ENCODE measurements at regions not wholly inside any gene's neighbourhood (a gene's known extent, or its start where the extent isn't known, plus 50 kb on each side); places are given as distances from the start of the nearest gene placed in this dataset.
"Not testable (repeated sequence)": the region's sequence is repeated elsewhere in the genome, so short reads cannot be mapped to it uniquely, and the experiment has no call there.

DNA sequence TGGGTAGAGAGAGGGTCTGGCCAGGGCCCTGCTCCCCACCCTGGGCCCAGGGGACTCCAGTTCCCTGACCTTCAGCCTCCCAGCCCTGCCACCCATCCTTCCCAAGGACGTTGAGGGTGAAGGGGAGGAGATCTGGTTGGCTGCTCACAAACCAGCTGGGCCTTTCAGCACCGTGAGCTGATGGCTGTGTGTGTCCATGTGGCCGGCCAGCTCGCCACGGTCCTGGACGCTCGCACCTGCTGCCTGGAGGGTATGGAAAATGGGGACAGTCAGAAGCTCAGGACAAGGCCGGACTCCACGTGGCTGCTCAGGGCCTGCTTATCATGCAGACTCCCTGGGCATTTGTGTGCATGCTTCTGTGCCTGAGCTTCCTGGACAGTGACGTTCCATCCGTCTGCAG, 110.3 kb downstream of the NPIPB11 start:
- DNase-seq (ENCODE audit: low read depth in 2 of 2): not testable (repeated sequence)

- not testable (repeated sequence) for DNase-seq (ENCODE audit: low read depth in 2 of 2)
Observed at GRCh38 chr16:29294951-29295795, 111.3 kb downstream of the NPIPB11 start.

DNA sequence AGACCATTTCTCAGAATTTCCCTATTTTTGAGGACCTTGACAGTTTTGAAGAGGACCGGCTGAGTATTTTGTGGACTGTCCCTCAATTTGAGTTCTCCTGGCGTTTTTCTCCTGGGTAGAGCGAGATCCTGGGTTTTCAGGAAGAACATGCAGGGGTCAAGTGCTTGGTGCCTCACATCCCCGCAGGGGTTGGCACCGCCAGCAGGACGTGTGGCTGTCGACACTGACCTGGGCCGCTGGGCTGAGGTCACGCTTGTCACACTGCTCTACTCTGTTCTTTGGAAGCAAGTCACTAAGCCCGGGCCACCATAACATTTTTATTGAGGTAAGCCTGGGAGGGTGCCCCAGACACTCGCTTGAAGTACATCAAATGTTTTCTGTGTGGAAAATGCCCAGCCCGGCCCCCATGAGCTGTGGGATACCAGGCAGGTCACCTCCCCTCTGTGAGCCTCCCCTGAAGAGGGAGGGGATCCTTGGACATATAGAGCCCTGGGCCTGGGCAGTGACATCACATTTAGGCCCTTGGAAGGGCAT, 112.0 kb downstream of the NPIPB11 start:
- DNase-seq (ENCODE audit: low read depth in 2 of 2): not testable (repeated sequence)

DNA sequence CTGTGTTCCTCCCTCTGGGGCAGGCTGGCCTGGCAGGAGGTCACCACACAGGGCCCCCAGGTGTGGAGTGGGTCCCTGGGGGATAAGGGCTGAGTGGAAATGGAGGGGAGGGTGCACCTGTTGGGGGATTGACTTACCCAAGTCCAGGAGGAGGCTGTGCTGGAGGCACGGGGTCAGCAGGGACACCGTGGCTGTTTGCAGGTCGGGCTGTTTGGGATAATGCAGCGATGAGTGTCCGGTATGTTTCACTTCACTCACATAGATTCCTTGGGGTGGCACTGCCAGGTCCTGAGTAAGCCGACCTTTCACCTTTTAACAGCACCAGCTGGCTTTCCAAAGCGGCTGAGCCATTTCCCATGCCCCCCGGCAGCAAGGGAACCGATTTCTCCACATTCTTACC, 113.0 kb downstream of the NPIPB11 start:
- not testable (repeated sequence) for DNase-seq (ENCODE audit: low read depth in 2 of 2)

DNA sequence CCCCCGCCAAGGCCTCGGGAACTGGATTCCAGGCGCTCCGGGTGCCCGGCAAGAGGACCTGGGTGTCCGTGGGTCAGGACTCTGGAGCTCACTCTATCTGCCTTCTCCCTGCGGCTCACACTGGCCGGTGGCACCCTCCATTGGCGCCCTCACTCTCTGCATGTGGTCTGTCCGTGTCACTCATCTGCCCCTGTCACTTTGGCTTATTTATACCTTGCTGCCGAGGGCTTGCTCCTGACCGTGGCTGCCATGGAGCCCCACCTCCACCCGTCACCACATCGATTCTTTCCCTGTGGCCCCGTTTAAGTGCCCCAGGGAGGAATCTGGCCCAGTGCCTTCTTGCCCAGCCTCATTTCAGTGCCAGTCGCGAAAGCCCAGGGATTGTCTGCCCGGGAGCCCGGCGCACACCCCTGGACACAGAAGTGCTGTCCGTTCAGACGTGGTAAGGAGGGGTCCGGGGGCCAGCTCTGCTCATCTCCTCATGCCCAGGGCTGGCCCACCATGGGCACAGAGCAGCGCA, 113.5 kb downstream of the NPIPB11 start:
- not testable (repeated sequence) for DNase-seq (ENCODE audit: low read depth in 2 of 2)

DNA sequence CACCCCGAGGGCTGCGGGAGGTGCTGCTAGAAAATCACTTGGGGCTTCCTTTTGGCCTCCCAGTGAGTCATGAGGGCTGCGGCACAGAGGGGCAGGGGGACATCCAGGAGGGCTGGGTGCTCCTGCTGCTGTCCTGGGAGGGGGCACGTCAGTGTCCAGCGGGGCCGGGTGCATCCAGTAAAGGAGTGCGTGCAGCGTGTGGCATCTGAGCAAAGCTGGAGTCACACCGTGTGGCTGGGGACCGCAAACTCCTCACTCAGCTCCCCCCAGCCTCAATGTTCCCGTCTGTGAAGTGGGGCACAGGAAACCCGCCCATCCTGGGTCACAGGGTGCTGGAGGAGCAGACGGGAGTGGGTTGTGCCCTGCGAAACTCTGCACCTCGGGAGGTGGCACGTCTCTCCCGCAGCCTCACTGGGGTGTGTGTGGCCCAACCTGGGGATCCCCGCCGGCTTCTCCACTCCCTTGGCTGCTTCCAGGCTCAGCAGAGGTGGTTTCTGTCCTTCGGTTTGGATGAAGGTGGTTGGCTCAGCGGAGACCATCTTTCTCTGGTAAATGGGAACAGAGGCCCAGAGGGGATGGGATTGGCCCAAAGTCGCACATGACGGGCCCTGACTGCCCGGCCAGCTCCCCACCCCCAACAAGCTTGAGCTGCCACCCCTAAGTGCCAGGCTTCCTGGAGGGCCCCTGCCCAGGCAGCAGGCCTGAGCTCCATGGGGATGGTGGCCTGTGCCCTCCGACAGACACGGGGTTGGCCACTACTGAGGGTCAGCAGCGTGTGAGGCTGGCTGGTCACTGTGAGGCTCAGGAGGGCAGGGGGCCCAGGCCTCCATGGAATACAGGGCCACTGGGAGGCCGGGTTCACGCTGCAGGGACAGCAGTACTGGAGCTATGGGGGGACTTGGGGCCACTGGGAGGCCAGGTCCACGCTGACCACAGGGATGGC, 114.9 kb downstream of the NPIPB11 start:
- DNase-seq (ENCODE audit: low read depth in 2 of 2): not testable (repeated sequence)

DNA sequence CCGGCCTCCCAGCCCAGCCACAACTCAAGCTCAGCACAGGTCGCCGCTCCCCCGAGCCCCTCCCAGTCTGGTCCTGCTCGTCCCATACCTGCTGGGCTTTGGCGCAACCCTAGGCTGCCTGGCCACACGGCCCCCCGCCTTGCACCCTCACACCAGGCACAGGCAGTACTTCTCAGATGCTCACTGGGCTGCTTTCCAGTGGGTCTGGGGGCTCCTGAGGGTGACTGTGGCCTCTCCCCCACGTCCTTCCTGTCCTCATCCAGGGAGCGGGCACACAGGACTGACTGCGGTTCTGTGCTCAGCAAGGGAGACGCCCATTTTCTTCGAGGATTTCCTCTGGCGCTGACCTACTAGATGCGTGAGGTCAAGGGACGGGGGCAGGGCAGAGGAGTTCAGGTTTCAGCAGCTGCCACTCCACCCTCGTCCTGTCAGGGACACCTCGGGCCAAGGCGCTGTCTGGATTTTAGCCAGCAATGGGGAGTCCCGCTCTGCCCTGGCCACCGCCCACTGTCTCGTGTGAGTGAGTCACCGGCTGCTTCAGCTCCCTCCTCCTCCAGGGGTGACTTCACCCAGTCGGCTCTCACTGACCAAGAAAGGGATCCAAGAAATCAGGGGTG, 115.8 kb downstream of the NPIPB11 start:
- peak; percentile 60 to 68 for DNase-seq (ENCODE audit: low read depth in 2 of 2)

GRCh38 chr16:29289516-29290239, 116.8 kb downstream of the NPIPB11 start:
- DNase-seq (ENCODE audit: low read depth in 2 of 2): not testable (repeated sequence)

- DNase-seq (ENCODE audit: low read depth in 2 of 2): not testable (repeated sequence)
Observed at GRCh38 chr16:29288711-29289474, 117.6 kb downstream of the NPIPB11 start.

DNA sequence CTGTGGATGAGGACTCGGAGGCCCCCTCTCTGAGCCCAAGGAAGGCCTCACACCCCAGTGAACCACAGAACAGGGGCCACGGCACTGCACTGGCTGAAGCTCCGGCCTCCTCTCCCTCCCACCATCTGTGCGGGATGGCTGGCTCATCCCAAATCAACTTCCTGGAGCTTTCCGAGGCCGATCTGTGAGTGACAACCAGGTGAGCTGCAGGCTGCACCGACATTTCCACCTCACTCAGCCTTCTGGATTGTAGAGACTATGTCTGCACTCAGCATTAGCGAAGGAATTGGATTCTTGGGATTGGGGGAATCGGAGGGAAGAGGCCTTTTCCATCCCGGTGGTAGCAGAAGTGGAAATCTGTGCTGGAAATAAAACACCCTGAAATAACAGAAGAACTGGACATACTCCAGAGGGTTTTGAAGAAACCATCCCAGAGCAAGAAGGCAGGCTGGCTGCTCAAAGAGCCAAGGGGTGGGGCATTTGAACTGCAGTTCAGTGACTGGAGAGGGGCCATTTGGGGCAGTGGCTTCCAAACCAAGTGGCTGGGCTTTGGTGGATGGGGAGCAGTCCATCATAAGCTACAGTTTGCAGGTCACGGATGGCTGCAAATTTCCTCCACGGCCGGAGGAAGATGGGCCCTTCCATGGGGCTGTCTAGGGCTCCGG, 118.5 kb downstream of the NPIPB11 start:
- not testable (repeated sequence) for DNase-seq (ENCODE audit: low read depth in 2 of 2)

GRCh38 chr16:29287246-29287645, 119.3 kb downstream of the NPIPB11 start:
- not testable (repeated sequence) for DNase-seq (ENCODE audit: low read depth in 2 of 2)

- not testable (repeated sequence) for DNase-seq (ENCODE audit: low read depth in 2 of 2)
Observed at GRCh38 chr16:29286796-29287195, 119.7 kb downstream of the NPIPB11 start.

GRCh38 chr16:29286161-29286560, 120.3 kb downstream of the NPIPB11 start:
- DNase-seq (ENCODE audit: low read depth in 2 of 2): not testable (repeated sequence)

DNA sequence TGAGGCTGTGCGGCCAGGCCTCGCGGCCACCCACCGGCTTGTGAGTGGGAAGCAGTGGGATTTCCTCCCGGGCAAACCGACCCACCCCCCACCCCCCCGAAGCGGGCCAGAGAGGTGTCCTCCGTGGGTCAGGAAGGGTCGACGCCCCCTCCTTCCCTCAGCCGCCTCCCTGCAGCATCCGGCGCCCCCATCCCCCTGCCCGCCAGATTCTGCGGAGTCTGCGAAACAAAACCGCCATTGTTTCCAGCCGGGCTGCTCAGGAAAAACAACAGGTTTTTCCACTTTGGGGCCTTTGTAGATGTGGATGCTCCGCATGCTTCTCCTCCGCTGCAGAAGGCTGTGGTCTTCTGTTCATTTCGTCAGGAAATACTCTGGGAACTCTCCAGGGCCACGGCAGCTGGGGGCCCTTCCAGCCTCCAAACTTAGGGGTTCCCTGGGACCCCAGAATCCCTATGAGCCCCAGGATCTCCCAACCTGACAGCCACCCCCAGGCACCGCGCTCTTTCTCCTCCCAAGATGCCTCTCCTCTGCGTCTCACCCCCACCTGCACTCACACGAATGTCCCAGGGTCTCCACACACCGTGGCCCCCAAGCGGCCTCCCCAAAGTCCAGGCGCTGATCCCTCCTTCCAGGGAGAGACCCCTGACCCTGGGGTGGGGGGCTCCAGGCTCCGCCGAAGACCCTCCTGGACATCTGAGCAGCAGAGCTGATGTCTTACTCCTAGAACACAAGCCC, 121.2 kb downstream of the NPIPB11 start:
- DNase-seq (ENCODE audit: low read depth in 2 of 2): not testable (repeated sequence)

- DNase-seq (ENCODE audit: low read depth in 2 of 2): not testable (repeated sequence)
Observed at GRCh38 chr16:29284723-29285122, 121.8 kb downstream of the NPIPB11 start.

DNA sequence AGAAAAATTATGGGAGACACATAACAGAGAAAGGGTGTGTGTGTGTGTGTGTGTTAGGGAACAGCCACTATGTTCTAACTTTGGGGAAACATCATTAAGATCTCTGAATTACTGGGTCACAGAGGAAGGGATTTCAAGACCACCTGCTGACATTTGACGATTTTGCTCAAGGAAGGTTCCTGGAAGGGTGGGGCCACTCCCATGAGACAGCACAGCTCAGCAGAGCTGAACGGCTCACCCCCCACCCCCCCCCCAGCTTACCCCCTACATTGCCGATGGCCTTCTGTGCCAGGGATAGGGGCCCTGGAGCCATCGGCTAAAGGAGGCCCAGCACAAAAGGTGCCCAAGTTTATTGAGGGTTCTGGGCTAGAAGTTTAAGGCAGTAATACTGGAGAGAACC, 122.4 kb downstream of the NPIPB11 start:
- DNase-seq (ENCODE audit: low read depth in 2 of 2): not testable (repeated sequence)

GRCh38 chr16:29278097-29278871, 128.2 kb downstream of the NPIPB11 start:
- DNase-seq (ENCODE audit: low read depth in 2 of 2): not testable (repeated sequence)

GRCh38 chr16:29276446-29276845, 130.1 kb downstream of the NPIPB11 start:
- DNase-seq (ENCODE audit: low read depth in 2 of 2): not testable (repeated sequence)
